ENCODE measurements at regions not wholly inside any gene's neighbourhood (a gene's known extent, or its start where the extent isn't known, plus 50 kb on each side); places are given as distances from the start of the nearest gene placed in this dataset.
"Not testable (repeated sequence)": the region's sequence is repeated elsewhere in the genome, so short reads cannot be mapped to it uniquely, and the experiment has no call there.

GRCh38 chr2:193382583-193382982 lies 1187.8 kb upstream of the TMEFF2 start:
- no peak for DNase-seq

- DNase-seq = no peak
These were observed 1183.1 kb upstream of the TMEFF2 start for GRCh38 chr2:193377789-193378188.

- no peak for DNase-seq
These were observed 1178.4 kb upstream of the TMEFF2 start for GRCh38 chr2:193373120-193373519.

- DNase-seq = no peak
These were observed 1176.5 kb upstream of the TMEFF2 start for GRCh38 chr2:193371200-193371599.

GRCh38 chr2:193368615-193369014 lies 1173.9 kb upstream of the TMEFF2 start:
- DNase-seq = no peak

- DNase-seq = no peak
These were observed 1162.8 kb upstream of the TMEFF2 start for GRCh38 chr2:193357508-193357907.

GRCh38 chr2:193352665-193353242 lies 1158.0 kb upstream of the TMEFF2 start:
- not testable (repeated sequence) for DNase-seq

GRCh38 chr2:193350509-193350908 lies 1155.8 kb upstream of the TMEFF2 start:
- no peak for DNase-seq

GRCh38 chr2:193349642-193350041 lies 1154.9 kb upstream of the TMEFF2 start:
- DNase-seq = no peak

- no peak for DNase-seq
These were observed 1153.3 kb upstream of the TMEFF2 start for GRCh38 chr2:193348055-193348454.

- DNase-seq = no peak
These were observed 1142.0 kb upstream of the TMEFF2 start for GRCh38 chr2:193336781-193337180.

- DNase-seq = no peak
These were observed 1139.7 kb upstream of the TMEFF2 start for GRCh38 chr2:193334401-193334800.

GRCh38 chr2:193333539-193333938 lies 1138.8 kb upstream of the TMEFF2 start:
- no peak for DNase-seq

- DNase-seq = no peak
These were observed 1138.2 kb upstream of the TMEFF2 start for GRCh38 chr2:193332941-193333340.

- DNase-seq = no peak
These were observed 1136.9 kb upstream of the TMEFF2 start for GRCh38 chr2:193331676-193332075.

GRCh38 chr2:193326296-193326695 lies 1131.6 kb upstream of the TMEFF2 start:
- DNase-seq = no peak

GRCh38 chr2:193315428-193316091 lies 1120.8 kb upstream of the TMEFF2 start:
- DNase-seq = no peak

GRCh38 chr2:193303464-193303863 lies 1108.7 kb upstream of the TMEFF2 start:
- DNase-seq = no peak

GRCh38 chr2:193294371-193294770 lies 1099.6 kb upstream of the TMEFF2 start:
- no peak for DNase-seq

- no peak for DNase-seq
These were observed 1084.6 kb upstream of the TMEFF2 start for GRCh38 chr2:193279361-193279760.

GRCh38 chr2:193276988-193277387 lies 1082.3 kb upstream of the TMEFF2 start:
- DNase-seq = no peak

GRCh38 chr2:193276560-193276959 lies 1081.8 kb upstream of the TMEFF2 start:
- DNase-seq = no peak

GRCh38 chr2:193276069-193276468 lies 1081.3 kb upstream of the TMEFF2 start:
- DNase-seq = no peak

- no peak for DNase-seq
These were observed 1077.3 kb upstream of the TMEFF2 start for GRCh38 chr2:193272011-193272410.

- DNase-seq = no peak
These were observed 1076.1 kb upstream of the TMEFF2 start for GRCh38 chr2:193270816-193271215.
